ENCODE measurements at regions not wholly inside any gene's neighbourhood (a gene's known extent, or its start where the extent isn't known, plus 50 kb on each side); places are given as distances from the start of the nearest gene placed in this dataset.

DNA sequence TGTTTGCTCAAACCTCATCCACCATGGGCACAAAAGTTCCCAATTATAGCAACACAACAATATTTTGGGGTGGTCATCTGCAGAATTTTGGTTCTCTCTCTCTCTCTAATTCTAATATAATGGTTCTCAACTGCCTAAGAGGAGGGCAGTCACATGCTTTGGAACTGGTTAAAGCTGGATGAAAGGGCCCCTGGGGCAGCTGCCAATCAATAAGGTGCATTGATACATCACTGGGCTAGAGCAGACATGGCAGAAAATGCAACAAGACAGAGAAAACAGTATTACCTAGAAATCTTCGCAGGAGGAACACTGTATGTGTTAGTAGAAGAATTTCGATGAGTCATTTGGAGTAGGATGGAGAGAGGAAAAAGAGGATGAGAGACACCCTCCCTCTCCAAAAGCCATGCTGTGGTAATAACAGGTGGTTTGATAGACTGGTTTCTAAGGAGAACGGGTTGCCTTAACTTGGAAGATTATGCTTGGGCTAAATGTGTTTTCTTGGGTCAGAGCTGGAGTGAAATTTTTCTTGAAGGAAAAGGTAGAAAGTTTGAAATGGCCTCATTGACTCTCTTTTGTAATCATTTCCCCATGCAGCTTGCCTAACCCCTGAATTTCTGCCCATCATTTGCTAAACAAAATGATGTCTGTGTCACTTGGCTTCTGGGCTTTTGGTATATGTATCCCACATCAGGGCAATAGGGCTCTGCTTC is 67.1 kb upstream of the HIF1A start:
- no peaks in the 10 kb centered on the region for H3K36me3 ChIP-seq (ENCODE audit: control insufficient read depth in 1 of 2, insufficient read depth in 2 of 2, low read length in 2 of 2)
- no peak overlapping the region for H3K4me3 ChIP-seq (replicated peaks in 1 of 2; ENCODE audit: low read depth in 1 of 2, low read length in 2 of 2)
- H3K27ac ChIP-seq (ENCODE audit: low read depth, low read length): no peak overlapping the region
- POLR2A ChIA-PET: no interaction called here
- no TSS peak for BruUV-seq (replicated peaks)
- ATAC-seq: no peak
- H3K9ac ChIP-seq (ENCODE audit: low read length): no peak overlapping the region
- H3K27me3 ChIP-seq (ENCODE audit: insufficient read depth, low read length): no peaks in the 10 kb centered on the region
- intact Hi-C loops (cut with micrococcal nuclease): no loop called here
- H2AFZ ChIP-seq (ENCODE audit: low read depth, low read length, poor library complexity, severe bottlenecking): no peak overlapping the region
- no peaks in the 10 kb centered on the region for H3K79me2 ChIP-seq (ENCODE audit: insufficient read depth, low read length)
- TF ChIP-seq POLR2AphosphoS5 (IDR thresholded peaks at IDR 0.05; ENCODE audit: low read depth, low read length) (no peak), CEBPB (IDR thresholded peaks at IDR 0.05; ENCODE audit: low read depth) (no peak), JUND (IDR thresholded peaks at IDR 0.05) (no peak), SP1 (IDR thresholded peaks at IDR 0.05; ENCODE audit: low read depth) (no peak), YY1 (IDR thresholded peaks at IDR 0.05; ENCODE audit: extremely low read depth, insufficient replicate concordance, low read depth, low read length) (no peak), CBX3 (IDR thresholded peaks at IDR 0.05; ENCODE audit: low read depth) (no peak), TCF7L2 (IDR thresholded peaks at IDR 0.05; ENCODE audit: borderline replicate concordance, extremely low read depth, insufficient read depth, insufficient read length) (no peak), ELF1 (IDR thresholded peaks at IDR 0.05; ENCODE audit: borderline replicate concordance, low read depth) (no peak), SIN3A (IDR thresholded peaks at IDR 0.05; ENCODE audit: low read depth) (no peak)
- TF ChIP-seq, protein P1, sequence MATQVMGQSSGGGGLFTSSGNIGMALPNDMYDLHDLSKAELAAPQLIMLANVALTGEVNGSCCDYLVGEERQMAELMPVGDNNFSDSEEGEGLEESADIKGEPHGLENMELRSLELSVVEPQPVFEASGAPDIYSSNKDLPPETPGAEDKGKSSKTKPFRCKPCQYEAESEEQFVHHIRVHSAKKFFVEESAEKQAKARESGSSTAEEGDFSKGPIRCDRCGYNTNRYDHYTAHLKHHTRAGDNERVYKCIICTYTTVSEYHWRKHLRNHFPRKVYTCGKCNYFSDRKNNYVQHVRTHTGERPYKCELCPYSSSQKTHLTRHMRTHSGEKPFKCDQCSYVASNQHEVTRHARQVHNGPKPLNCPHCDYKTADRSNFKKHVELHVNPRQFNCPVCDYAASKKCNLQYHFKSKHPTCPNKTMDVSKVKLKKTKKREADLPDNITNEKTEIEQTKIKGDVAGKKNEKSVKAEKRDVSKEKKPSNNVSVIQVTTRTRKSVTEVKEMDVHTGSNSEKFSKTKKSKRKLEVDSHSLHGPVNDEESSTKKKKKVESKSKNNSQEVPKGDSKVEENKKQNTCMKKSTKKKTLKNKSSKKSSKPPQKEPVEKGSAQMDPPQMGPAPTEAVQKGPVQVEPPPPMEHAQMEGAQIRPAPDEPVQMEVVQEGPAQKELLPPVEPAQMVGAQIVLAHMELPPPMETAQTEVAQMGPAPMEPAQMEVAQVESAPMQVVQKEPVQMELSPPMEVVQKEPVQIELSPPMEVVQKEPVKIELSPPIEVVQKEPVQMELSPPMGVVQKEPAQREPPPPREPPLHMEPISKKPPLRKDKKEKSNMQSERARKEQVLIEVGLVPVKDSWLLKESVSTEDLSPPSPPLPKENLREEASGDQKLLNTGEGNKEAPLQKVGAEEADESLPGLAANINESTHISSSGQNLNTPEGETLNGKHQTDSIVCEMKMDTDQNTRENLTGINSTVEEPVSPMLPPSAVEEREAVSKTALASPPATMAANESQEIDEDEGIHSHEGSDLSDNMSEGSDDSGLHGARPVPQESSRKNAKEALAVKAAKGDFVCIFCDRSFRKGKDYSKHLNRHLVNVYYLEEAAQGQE (IDR thresholded peaks at IDR 0.05; ENCODE audit: low read depth): no peak
- TF ChIP-seq, protein P2, sequence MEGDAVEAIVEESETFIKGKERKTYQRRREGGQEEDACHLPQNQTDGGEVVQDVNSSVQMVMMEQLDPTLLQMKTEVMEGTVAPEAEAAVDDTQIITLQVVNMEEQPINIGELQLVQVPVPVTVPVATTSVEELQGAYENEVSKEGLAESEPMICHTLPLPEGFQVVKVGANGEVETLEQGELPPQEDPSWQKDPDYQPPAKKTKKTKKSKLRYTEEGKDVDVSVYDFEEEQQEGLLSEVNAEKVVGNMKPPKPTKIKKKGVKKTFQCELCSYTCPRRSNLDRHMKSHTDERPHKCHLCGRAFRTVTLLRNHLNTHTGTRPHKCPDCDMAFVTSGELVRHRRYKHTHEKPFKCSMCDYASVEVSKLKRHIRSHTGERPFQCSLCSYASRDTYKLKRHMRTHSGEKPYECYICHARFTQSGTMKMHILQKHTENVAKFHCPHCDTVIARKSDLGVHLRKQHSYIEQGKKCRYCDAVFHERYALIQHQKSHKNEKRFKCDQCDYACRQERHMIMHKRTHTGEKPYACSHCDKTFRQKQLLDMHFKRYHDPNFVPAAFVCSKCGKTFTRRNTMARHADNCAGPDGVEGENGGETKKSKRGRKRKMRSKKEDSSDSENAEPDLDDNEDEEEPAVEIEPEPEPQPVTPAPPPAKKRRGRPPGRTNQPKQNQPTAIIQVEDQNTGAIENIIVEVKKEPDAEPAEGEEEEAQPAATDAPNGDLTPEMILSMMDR (IDR thresholded peaks at IDR 0.05 in 2 of 3, conservative IDR thresholded peaks at IDR 0.05 in 1 of 3; ENCODE audit: borderline replicate concordance in 1 of 3, insufficient read depth in 1 of 3, low read depth in 2 of 3, low read length in 2 of 3): no peak
- TF ChIP-seq, protein P3, sequence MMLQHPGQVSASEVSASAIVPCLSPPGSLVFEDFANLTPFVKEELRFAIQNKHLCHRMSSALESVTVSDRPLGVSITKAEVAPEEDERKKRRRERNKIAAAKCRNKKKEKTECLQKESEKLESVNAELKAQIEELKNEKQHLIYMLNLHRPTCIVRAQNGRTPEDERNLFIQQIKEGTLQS (IDR thresholded peaks at IDR 0.05): no peak
- TF ChIP-seq, protein P4, sequence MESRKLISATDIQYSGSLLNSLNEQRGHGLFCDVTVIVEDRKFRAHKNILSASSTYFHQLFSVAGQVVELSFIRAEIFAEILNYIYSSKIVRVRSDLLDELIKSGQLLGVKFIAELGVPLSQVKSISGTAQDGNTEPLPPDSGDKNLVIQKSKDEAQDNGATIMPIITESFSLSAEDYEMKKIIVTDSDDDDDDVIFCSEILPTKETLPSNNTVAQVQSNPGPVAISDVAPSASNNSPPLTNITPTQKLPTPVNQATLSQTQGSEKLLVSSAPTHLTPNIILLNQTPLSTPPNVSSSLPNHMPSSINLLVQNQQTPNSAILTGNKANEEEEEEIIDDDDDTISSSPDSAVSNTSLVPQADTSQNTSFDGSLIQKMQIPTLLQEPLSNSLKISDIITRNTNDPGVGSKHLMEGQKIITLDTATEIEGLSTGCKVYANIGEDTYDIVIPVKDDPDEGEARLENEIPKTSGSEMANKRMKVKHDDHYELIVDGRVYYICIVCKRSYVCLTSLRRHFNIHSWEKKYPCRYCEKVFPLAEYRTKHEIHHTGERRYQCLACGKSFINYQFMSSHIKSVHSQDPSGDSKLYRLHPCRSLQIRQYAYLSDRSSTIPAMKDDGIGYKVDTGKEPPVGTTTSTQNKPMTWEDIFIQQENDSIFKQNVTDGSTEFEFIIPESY (IDR thresholded peaks at IDR 0.05; ENCODE audit: extremely low read depth, insufficient replicate concordance, low read length): no peak
- no peaks in the 10 kb centered on the region for H3K9me3 ChIP-seq (ENCODE audit: control insufficient read depth in 1 of 2, insufficient read depth in 1 of 2, low read depth in 1 of 2, low read length in 2 of 2)
- RAD21 ChIA-PET (ENCODE audit: low non-redundant PET in 1 of 2, low total read pairs in 2 of 2, uncharacterized antibody in 2 of 2, unreplicated experiment in 2 of 2): no interaction called here
- CTCF ChIA-PET: no interaction called here
- DNase-seq (ENCODE audit: low read depth, low spot score): no peak
- H3K4me1 ChIP-seq (ENCODE audit: control insufficient read depth in 1 of 2, insufficient read depth in 2 of 2, low read length in 2 of 2): peaks cover 3 to 8% of the 10 kb centered on the region in 2 experiments; a peak in 1 of 4 replicates
- no peaks in the 10 kb centered on the region for H3K9me2 ChIP-seq (ENCODE audit: insufficient read depth)
- H4K20me1 ChIP-seq (ENCODE audit: insufficient read depth): no peaks in the 10 kb centered on the region
- no peak overlapping the region for H3K4me2 ChIP-seq (ENCODE audit: low read length)
